GM10266 (cell line): ENCODE measurements at regions not wholly inside any gene's neighbourhood (a gene's known extent, or its start where the extent isn't known, plus 50 kb on each side); places are given as distances from the start of the nearest gene placed in this dataset.

Experiments used
- DNase-seq: peaks from one replicate; pipeline ENCODE4 v3.0.0; 2012; ENCODE audit errors: extremely low spot score
- TF ChIP-seq, protein P1 (sequence below): IDR thresholded peaks from 2 replicates; pipeline ENCODE4 v1.5.1; 2012; ENCODE audit warnings: mild to moderate bottlenecking, low read depth; ENCODE audit not compliant: control insufficient read depth, insufficient read depth; ENCODE audit errors: missing control alignments

- TF ChIP-seq, protein P1, sequence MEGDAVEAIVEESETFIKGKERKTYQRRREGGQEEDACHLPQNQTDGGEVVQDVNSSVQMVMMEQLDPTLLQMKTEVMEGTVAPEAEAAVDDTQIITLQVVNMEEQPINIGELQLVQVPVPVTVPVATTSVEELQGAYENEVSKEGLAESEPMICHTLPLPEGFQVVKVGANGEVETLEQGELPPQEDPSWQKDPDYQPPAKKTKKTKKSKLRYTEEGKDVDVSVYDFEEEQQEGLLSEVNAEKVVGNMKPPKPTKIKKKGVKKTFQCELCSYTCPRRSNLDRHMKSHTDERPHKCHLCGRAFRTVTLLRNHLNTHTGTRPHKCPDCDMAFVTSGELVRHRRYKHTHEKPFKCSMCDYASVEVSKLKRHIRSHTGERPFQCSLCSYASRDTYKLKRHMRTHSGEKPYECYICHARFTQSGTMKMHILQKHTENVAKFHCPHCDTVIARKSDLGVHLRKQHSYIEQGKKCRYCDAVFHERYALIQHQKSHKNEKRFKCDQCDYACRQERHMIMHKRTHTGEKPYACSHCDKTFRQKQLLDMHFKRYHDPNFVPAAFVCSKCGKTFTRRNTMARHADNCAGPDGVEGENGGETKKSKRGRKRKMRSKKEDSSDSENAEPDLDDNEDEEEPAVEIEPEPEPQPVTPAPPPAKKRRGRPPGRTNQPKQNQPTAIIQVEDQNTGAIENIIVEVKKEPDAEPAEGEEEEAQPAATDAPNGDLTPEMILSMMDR = no peak
- DNase-seq = no peak
Observed at GRCh38 chr2:67627456-67628207, 230.5 kb downstream of the ETAA1 start.

GRCh38 chr2:67628892-67629291 is 231.8 kb downstream of the ETAA1 start:
- TF ChIP-seq, protein P1 = no peak

GRCh38 chr2:67631483-67631882 is 234.3 kb downstream of the ETAA1 start:
- DNase-seq = no peak
- TF ChIP-seq, protein P1 = no peak

More at GRCh38 chr2:67628892-67629291, 231.8 kb downstream of the ETAA1 start:
- DNase-seq = no peak

GRCh38 chr2:67633212-67633856 is 236.2 kb downstream of the ETAA1 start:
- TF ChIP-seq, protein P1 = no peak
- no peak for DNase-seq

DNA sequence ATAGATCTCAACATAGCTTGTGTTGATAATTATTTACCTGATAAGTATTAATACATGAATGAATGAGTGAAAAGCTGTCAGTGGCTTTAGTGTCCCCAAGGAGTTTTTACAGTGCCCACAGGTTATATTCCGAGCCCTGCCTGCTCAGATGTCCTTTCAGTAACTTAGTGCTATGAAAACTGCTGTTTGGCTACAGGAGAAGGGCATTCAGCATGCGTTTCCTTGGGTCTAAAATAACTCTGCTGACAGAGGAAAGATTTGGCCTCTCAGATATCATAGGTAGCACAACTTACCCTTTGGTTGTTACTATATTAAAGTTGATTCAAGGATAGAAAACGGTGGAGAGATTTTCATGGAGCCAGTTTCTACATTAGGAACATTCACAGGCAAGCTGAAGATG is 241.0 kb downstream of the ETAA1 start:
- TF ChIP-seq, protein P1 = no peak
- DNase-seq = no peak

- TF ChIP-seq, protein P1 = no peak
- DNase-seq = no peak
Observed at GRCh38 chr2:67641312-67642045, 244.3 kb downstream of the ETAA1 start.
